Coronary artery (tissue), 2 donors: ENCODE measurements at regions not wholly inside any gene's neighbourhood (a gene's known extent, or its start where the extent isn't known, plus 50 kb on each side); places are given as distances from the start of the nearest gene placed in this dataset.
A peak's percentile ranks its signal among the peaks of the same experiment; 100 is the strongest.

Experiments used
- DNase-seq: peaks from one replicate; pipeline ENCODE4 v3.0.0-alpha.2; 2017; ENCODE audit warnings: low spot score
- H3K27ac ChIP-seq, 2 donors: fragments of 200-600 bp; sonication (generic); one replicate each; pipeline ENCODE4 v1.5.1; 2016 to 2019
- H3K4me3 ChIP-seq: fragments of 200-600 bp; sonication (generic); 2 replicates; pipeline ENCODE4 v1.5.1; 2016; ENCODE audit warnings: mild to moderate bottlenecking, moderate library complexity
- CTCF ChIP-seq: fragments of 200-600 bp; sonication (generic); IDR thresholded peaks from one replicate; pipeline ENCODE4 v1.5.1; 2019; ENCODE audit warnings: antibody characterized with exemption

- DNase-seq, result no peak
- Histone ChIP-seq H3K4me3 (no peak overlapping the region), H3K27ac (peak overlapping the region in 1 of 2 donors; percentile 68)
- TF ChIP-seq CTCF, result no peak
Measured at GRCh38 chr21:41651830-41652229, 115.0 kb downstream of the RIPK4 start.

- no peak for TF ChIP-seq CTCF
- H3K27ac ChIP-seq, result peak overlapping the region in 1 of 2 donors; percentile 68
- DNase-seq, result no peak
- H3K4me3 ChIP-seq, result no peak overlapping the region
Measured at GRCh38 chr21:41651406-41651805, 115.4 kb downstream of the RIPK4 start.

- no peak for TF ChIP-seq CTCF
- DNase-seq, result no peak
- H3K4me3 ChIP-seq, result no peak overlapping the region
- peak overlapping the region in 1 of 2 donors; percentile 68 for H3K27ac ChIP-seq
Measured at GRCh38 chr21:41650526-41651145, 116.2 kb downstream of the RIPK4 start.

- DNase-seq, result no peak
- Histone ChIP-seq H3K27ac (peak overlapping the region; percentile 28 to 75), H3K4me3 (no peak overlapping the region)
- no peak for TF ChIP-seq CTCF
Measured at GRCh38 chr21:41648591-41649031, 118.2 kb downstream of the RIPK4 start.

GRCh38 chr21:41647806-41648561 lies 118.9 kb downstream of the RIPK4 start:
- TF ChIP-seq CTCF, result no peak
- Histone ChIP-seq H3K4me3 (no peak overlapping the region), H3K27ac (peak overlapping the region; percentile 28 to 75)
- no peak for DNase-seq

GRCh38 chr21:41643246-41643966 lies 123.4 kb downstream of the RIPK4 start:
- TF ChIP-seq CTCF, result no peak
- DNase-seq, result no peak

More at GRCh38 chr21:41643246-41643966, 123.4 kb downstream of the RIPK4 start:
- peak overlapping the region; percentile 74 to 81 for H3K27ac ChIP-seq
- no peak overlapping the region for H3K4me3 ChIP-seq
